K562 (cell line): ENCODE measurements at regions not wholly inside any gene's neighbourhood (a gene's known extent, or its start where the extent isn't known, plus 50 kb on each side); places are given as distances from the start of the nearest gene placed in this dataset.

Experiments
- CHD4 ChIP-seq: fragments of 200-600 bp; sonication (generic); IDR thresholded peaks from 3 replicates; pipeline ENCODE4 v1.6.1; 2012; ENCODE audit warnings: low read depth, mild to moderate bottlenecking, mixed read lengths, low read length, inconsistent platforms; ENCODE audit not compliant: insufficient read depth, insufficient replicate concordance, poor library complexity, severe bottlenecking
- CTCF ChIP-seq, 3 experiments: IDR thresholded peaks in 2 of 3; conservative IDR thresholded peaks in 1 of 3; 2 replicates each; pipeline ENCODE4 v1.5.1; 2011 to 2012; ENCODE audit warnings: low read length in 3 of 3, mild to moderate bottlenecking in 3 of 3, control low read depth in 2 of 3, improper control_type of control experiment in 1 of 3, inconsistent platforms in 1 of 3, low read depth in 1 of 3, mixed read lengths in 1 of 3, moderate library complexity in 1 of 3; ENCODE audit not compliant: insufficient read depth in 2 of 3
- ELF1 ChIP-seq: fragments of 200-800 bp; sonication (Bioruptor generic); IDR thresholded peaks from 2 replicates; pipeline ENCODE4 v1.6.1; 2016; ENCODE audit warnings: missing genetic modification characterization, missing compliant biosample characterization
- FOXP1 ChIP-seq: sonication (generic); formaldehyde crosslinking; IDR thresholded peaks from 2 replicates; pipeline ENCODE4 v1.8.0; 2022; ENCODE audit warnings: mild to moderate bottlenecking, missing genetic modification reagents
- JUN ChIP-seq, 2 experiments: sonication (generic) in 1 of 2; formaldehyde crosslinking in 1 of 2; IDR thresholded peaks; 2 replicates each; pipeline versions ENCODE4 v1.6.1 to v1.8.0; 2012 to 2022; ENCODE audit warnings: borderline replicate concordance in 2 of 2, mild to moderate bottlenecking in 2 of 2, improper control_type of control experiment in 1 of 2, low read depth in 1 of 2, low read length in 1 of 2, missing genetic modification reagents in 1 of 2
- NFRKB ChIP-seq: fragments of 450-650 bp; IDR thresholded peaks from 2 replicates; pipeline ENCODE4 v1.6.1; 2016; ENCODE audit warnings: low read depth
- RAD21 ChIP-seq, 2 experiments: fragments of 250-450 bp in 1 of 2; fragments of 450-650 bp in 1 of 2; sonication (Bioruptor Pico) in 1 of 2; formaldehyde crosslinking in 1 of 2; IDR thresholded peaks in 1 of 2; conservative IDR thresholded peaks in 1 of 2; 2 replicates each; pipeline versions ENCODE4 v1.4.0 to v1.8.0; 2020 to 2022; ENCODE audit warnings: mild to moderate bottlenecking in 2 of 2, moderate library complexity in 1 of 2
- SMC3 ChIP-seq: conservative IDR thresholded peaks from 2 replicates; pipeline ENCODE4 v1.6.1; 2011; ENCODE audit warnings: low read depth, low read length, improper control_type of control experiment; ENCODE audit not compliant: insufficient read depth
- ZNF239 ChIP-seq: fragments of 250-450 bp; sonication (Bioruptor Pico); IDR thresholded peaks from 2 replicates; pipeline ENCODE4 v1.4.0; 2020; ENCODE audit warnings: mild to moderate bottlenecking
- ZNF274 ChIP-seq: IDR thresholded peaks from 2 replicates; pipeline ENCODE4 v1.6.1; 2011; ENCODE audit warnings: low read depth, mild to moderate bottlenecking, low read length, moderate library complexity, borderline replicate concordance
- ZNF707 ChIP-seq: fragments of 250-450 bp; sonication (Bioruptor Pico); conservative IDR thresholded peaks from 2 replicates; pipeline ENCODE4 v1.8.0; 2022; ENCODE audit warnings: inconsistent platforms, mild to moderate bottlenecking, moderate library complexity

- no peak for TF ChIP-seq CTCF (IDR thresholded peaks at IDR 0.05 in 2 of 3, conservative IDR thresholded peaks at IDR 0.05 in 1 of 3; ENCODE audit: insufficient read depth in 2 of 3, low read depth in 1 of 3, low read length in 3 of 3)
- no peak for TF ChIP-seq JUN (IDR thresholded peaks at IDR 0.05; ENCODE audit: borderline replicate concordance, low read depth, low read length)
- TF ChIP-seq JUN (CRISPR knock-in tag; IDR thresholded peaks at IDR 0.05; ENCODE audit: borderline replicate concordance), result no peak
- no peak for TF ChIP-seq FOXP1 (CRISPR knock-in tag)
- no peak for TF ChIP-seq ZNF274
- no peak for TF ChIP-seq CHD4
- no peak for TF ChIP-seq SMC3
- no peak for TF ChIP-seq ELF1 (tag)
- no peak for TF ChIP-seq RAD21 (CRISPR knock-in tag; conservative IDR thresholded peaks at IDR 0.05 in 1 of 2, IDR thresholded peaks at IDR 0.05 in 1 of 2)
- no peak for TF ChIP-seq ZNF707 (CRISPR knock-in tag)
- TF ChIP-seq ZNF239 (CRISPR knock-in tag), result no peak
- TF ChIP-seq NFRKB, result no peak
These were observed 65.5 kb upstream of the POU4F3 start for GRCh38 chr5:146273109-146273508.
